ENCODE measurements at regions not wholly inside any gene's neighbourhood (a gene's known extent, or its start where the extent isn't known, plus 50 kb on each side); places are given as distances from the start of the nearest gene placed in this dataset.

GRCh38 chr20:10799735-10800134, 125.9 kb upstream of the JAG1 start:
- TF ChIP-seq CTCF (IDR thresholded peaks at IDR 0.05) (no peak), REST (IDR thresholded peaks at IDR 0.05; ENCODE audit: insufficient read depth in 1 of 2, low read depth in 2 of 2, low read length in 1 of 2) (no peak)

Measured in Panc1 (cell line).